Stimulated activated CD8-positive, alpha-beta memory T cell treated with anti-CD3 and anti-CD28 coated beads, Interleukin-4, amount 100 ng/mL, for 4 hours (primary cell): ENCODE measurements at regions not wholly inside any gene's neighbourhood (a gene's known extent, or its start where the extent isn't known, plus 50 kb on each side); places are given as distances from the start of the nearest gene placed in this dataset.

ENCODE experiments used
- DNase-seq, 2 donors: peaks; one replicate each; pipeline ENCODE4 v3.0.0-alpha.2; 2020; ENCODE audit warnings: low read depth in 2 of 2, low spot score in 1 of 2

DNA sequence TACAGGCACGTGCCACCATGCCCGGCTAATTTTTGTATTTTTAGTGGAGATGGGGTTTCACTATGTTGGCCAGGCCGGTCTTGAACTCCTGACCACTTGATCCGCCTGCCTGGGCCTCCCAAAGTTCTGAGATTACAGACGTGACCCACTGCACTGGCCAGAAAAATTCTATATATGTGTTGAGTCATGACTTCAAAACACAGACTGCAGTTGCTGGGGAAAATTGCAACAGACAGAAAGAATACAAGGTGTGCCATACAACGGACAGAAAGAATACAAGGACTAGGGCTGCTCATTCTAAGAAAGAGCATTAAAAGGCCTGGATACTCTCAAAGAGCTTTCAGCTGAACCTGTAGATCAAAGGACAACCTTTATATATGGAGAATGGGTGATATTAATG is 109.6 kb upstream of the ACSL4 start:
- DNase-seq, result no peak

DNA sequence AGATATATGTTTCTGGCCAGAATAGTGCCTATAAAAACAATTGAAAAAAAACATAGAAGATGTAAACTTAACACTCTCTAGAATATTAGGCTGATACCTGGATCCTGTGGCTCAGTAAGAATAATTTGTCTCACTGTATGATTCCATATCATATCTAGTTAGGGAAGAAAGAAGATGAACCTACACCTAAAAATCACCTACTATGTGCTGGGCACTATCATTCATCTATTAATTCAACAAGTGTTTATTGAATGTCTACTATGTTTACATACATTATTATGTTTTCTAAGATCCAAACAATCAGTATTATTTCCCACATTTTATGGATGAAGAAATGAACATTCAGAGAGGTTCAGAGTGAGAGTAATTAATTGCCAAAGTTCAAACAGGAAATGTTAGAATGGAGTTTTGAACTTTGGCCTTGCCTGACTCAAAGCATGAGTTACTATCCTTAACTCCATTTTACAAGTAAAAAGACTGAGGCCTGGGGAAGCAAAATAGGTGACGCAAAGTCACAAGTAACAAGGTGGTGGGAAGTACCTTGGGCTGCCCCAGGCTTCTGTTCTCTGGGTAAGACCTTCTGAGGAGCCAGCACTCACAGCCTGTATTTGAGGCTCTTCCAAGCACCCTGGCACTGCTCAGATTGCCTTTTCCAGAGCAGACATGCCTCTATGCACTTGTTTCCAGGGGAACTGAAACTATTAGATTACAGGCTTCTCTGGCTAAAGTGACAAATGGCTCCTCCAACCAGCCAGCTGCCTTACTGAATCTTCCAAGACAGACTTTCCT is 111.1 kb upstream of the ACSL4 start:
- DNase-seq, result no peak

DNA sequence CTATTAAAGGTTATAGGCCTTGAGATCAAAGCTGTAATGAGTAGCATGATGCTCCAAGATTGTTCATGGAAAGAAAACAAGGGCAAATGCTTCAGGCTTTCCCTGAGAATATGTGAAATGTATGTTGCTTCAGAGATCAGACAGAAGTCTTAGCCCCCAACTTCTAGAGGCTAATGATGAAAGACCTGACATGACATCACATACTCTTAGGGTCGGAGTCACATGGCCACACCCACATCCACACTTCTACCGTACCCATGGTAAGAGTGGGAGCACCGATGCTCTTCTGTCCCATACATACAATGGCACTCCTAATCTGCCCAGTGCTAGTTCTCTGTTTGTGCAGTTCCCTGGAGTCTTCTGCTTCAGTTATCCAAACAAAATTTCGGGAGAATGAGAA is 111.9 kb upstream of the ACSL4 start:
- no peak for DNase-seq

DNA sequence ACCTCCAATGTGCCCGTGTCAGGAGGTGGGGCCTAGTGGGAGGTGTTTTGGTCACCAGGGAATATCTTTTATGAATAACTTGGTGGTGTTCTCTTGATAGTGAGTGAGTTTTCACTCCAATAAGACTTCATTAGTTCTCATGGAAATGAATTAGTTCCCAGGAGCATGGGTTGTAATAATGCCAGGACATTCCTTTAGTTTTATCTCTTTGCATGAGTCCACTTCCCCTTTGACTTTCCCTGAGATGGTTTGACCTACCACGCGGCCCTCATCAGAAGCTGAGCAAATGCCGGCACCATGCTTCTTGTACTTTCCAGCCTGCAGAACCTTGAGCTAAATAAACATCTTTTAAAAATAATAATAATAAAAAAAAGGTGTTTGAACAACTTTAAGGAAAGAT is 112.9 kb upstream of the ACSL4 start:
- no peak for DNase-seq

DNA sequence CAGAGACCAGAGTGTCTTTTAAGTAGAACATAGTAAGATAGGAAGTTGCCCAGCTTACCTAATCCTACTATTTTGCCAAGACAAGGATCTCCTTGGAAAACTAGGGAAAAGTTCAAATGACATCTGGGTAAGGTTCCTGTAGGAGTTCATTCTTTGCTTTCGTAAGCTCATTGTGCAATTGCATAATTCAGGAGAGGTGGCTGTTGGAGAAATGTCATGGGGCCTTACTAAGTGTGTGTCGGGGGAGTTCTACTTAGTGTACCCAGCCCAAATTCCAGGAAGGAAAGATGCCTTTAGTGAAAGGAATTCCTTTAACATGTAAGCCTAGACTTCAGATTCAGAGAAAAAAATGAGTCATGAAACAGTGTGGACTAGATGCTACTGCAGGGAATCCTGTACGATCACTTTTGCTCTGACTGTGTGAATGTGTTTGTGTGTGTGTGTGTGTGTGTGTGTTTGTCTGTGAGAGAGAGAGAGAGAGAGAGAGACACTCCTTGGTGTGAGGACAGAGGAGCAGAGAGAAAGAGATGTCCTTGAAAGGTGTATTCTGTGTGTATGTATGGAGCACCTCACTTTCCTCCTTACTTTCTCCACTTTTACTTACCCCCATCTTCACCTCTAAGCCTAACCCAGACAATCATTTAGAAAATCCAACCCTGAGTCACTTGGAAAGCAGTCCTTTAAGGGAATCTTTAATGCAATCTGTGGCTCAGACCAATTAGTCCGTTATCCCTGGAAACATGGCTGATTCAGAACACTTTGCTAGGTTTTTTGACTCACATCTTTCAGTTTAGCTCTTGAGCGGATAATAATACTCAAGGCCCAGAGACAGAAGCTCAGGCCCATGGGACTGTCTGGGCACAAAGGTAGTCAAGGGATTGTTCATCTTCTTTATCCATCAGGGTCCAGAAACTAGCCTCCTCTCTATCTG is 114.5 kb upstream of the ACSL4 start:
- DNase-seq, result no peak

DNA sequence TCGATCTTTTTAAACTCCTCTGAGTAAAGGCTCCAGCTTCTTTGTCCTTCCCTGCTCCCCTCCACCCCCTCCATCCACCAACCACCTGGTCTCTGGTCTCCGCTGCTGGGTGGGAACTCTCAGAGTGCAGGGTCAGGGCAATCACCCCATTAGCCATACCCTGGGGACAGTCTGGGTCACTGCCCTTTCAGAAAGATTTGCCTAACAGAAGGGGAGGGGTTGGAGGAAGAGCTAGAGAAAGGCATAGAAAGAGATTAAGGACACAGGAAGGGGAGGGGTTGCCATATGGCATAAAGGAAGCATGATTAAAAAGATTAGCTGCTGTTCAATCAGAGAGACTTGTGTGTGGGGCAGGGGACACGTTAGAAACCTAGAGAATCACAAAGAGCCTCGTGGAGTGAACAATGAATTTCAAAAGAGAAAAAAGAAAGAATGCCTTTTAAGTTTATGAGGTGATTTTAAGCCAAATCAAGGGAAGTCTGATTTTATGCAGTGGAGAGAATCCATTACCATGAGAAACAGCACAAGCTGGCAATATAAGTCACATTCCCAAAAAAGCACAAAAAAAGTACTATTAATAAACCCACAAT is 115.5 kb upstream of the ACSL4 start:
- DNase-seq, result no peak

DNA sequence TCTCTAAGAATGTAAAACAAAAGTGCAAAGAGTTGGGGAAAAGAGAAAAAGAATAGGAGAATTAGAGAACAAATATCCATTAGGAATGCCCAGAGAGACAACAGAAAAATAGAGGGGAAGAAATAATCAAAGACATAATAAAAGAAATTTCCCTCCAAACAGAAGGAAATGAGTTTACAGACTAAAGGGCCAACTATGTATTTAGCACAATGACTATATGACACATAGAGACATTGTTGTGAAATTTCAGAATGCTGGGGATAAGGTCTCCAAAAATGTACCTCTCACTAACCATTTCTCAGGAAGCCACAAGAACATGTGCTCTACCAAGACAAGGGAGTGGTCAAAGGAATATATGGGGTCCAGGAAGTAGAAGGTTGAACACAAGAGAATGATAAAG is 121.0 kb upstream of the ACSL4 start:
- DNase-seq, result no peak

DNA sequence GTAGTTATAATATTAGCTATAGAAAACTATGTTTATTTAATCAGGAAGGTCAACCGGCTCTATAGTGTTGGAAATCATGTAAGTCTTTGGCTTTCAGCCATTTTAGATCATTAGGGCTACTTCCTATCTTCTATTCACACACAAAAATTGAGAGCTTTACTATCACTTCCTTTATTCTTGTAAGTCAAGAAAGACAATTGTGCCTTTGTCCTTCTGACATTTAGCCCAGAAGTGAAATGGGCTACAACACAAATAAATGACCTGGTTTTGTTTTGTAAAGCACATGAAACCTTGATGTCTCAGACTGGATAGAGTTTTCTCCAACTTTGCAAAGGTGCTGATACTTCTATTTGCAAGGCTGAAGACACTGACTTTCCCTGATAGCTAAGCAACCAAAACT is 122.4 kb upstream of the ACSL4 start:
- no peak for DNase-seq

DNA sequence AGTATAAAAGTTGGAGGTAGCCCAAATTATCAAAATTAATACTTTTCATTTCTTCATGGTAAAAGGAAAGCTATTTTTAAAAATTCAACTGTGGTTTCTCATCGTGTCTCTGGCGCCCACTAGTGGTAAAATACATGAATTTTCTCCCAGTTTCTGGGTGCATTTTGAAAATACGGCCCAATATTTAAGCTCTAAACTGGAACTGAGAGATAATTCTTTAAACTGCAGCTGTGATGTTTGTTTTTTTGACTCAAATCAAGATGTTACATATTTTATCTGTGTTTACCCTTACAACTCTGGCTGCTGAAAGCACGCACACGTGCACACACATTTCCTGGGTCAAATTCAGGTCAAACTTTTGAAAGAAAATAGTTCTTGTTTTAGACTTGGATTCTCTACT is 123.9 kb upstream of the ACSL4 start:
- no peak for DNase-seq

DNA sequence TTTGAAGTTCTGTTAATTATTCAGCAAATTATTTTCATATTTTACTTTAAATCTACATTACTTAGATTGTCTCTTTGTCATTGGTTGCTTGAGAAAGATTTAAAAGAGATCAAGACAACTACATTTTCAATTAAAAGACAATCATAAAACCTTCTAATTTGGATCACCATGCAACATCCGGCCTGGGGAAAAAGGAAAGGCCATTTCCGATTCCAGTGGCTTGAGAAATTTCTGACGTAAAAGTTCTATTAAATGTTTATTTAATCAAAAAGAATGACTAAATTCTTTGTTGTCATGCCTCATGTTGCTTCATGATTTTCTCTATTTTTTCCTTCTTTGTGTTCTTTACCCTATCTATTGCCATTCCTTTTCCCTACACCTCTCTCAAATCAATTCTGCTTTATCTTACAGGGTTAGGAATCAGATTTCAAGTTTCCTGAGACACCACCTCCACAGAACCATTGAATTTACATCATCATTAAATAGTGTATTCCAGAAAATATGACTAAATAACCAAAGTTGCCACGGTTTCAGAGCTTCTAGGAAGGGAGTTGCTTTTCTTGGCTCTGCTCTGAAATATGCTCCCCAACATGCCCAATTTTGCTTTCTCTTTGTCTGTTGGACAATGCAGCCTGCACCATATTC is 124.6 kb upstream of the ACSL4 start:
- no peak for DNase-seq

DNA sequence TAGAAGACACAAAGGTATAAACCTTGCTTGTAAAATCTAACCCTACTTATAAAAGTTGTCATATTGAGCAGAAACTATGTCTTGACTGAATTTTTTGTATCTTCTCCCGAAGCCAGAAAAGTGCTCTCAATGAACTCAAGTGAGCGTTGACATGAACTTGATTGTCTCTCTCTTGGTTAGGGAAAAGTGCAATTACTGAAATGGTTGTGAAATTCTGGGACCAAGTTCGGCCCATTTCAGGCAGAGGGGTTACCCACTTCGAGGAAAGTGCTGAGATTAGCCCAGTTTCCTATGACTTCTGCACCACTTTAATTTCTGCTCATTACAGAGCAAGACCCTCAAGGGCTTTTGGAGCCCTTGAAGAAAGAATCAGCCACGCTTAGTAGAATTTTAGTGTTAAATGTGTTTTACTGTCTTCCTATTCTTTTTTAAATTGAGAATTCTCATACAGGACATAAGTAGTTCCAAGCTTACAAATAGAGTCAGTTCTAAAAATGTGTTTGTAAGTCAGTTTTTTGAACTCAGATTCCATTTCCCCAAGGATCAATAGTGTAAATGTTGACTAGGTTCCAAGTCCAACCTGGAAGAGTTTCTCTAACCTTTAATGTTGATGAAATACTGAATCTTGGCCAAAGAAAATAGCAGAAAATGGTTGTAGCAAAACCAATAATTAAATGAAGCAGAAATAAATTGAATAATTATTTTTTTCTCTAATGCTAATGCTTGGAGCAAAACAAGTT is 125.7 kb upstream of the ACSL4 start:
- DNase-seq, result no peak

DNA sequence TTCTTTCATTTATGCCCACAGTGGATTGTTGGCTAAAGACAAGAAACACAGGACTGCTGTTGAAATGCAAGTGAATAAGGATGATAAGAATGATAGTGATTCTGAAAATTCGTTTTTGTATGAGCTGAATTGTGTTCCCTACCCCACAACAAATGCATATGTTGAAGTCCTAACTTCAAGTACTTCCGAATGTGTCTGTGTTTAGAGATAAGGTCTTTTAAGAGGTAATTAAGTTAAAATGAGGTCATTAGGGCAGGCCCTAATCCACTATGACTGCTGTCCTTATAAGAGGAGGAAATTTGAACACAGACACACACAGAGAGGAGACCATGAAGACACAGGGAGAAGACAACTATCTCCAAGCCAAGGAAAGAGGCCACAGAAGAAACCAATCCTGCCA is 126.6 kb upstream of the ACSL4 start:
- no peak for DNase-seq

DNA sequence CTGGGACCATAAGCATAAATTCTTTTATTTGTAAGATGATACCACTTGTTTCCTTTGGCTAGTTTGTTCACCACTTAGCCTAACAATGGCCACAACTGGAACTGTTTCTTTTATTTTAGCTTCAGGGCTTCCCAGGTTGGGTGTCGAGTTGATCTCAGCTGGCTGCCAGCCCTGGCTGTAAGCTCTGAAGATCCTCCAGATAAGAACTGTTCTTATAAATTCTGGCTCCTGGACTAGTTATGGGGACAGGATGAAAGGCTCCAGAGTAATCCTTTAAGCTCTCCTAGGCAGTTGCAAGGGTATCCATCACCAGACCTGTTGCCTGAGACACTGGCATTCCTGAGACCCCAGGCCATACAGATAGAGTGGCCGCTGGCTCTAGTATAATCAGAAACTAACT is 129.4 kb upstream of the ACSL4 start:
- no peak for DNase-seq

DNA sequence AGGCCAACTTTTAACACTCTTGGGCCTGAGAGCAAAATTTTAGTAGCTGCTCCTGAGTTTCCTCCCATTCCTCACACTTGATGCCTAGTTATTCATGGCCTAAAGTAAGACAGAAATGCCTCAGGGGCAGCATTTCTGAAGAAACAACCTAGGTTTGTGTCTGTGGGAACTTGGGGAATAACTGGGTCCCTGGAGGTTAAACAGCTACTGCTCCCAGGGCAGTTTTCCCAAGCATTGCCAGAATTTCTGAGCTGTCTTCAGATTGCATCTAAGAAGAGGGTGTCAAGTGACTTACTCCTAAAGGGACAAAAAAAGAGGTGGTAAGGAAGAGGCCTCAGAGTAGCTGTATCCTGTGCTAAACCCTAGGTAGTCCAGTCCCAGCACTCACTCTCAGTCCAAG is 130.8 kb upstream of the ACSL4 start:
- DNase-seq, result no peak

DNA sequence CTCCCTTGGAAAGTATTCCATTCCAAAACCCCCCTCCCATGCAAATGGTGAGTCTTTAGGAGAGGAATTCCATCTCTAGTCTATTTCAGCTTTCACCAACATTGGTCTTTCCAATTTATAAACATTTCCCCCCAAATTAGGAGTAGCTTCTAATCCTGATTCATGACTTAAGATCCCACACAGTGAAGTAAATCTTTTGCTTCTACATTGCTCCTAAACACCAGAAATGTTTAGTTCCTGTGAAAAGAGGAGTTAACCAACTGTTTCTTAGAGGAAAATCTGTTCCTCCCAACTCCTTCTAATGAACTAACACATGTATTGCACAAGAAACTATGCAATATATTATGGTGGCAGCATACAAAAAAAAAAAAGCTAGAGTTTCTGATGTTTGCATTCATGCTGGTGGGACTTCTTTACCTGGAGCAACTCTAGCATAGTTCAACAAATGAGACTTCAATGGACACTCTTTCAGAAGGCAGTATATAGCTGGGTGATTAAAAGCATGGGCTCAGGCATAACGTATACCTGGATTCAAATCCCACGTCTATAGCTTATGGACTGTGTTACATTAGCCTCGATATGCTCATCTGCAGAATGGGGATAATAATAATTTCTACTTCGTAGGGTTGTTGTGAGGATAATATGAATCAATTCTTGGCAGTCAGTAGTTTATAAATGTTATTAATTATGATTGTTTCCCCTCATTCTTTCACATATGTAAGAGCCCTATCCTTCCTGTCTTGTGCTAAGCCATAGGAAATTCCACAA is 131.6 kb upstream of the TMEM164 start:
- DNase-seq, result no peak

DNA sequence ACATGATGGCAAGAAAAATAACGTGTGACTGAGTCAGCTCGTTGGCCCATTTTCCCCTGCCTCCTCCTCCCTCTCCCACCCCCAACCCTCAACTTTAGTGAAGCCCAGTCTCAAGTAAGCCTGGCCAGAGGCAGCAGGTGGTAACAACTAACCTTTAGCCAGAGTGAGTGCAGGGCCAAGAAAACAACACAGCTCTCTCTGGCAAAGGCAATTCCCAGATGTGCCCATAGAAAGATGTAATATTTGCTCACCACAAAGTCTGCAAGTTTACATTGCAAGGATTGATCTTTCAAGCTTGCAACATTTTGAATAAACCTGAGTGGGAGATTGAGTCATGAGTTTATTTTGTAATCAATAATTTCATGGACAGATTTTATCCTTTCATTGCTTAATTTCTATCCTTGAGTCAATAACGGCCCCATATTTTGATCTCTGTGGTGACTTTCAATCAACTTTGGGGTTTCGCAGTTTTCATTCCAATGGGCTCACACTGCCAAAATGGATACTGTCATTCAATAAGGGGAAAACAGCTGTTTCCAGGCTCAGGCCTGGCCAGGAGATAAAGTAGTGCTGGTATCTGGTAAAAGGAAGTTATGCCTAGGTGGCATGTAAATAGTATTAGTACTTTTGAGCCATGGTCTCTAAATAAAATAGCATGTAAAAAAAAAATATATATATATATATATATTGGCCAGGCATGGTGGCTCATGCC is 130.7 kb upstream of the TMEM164 start:
- no peak for DNase-seq

DNA sequence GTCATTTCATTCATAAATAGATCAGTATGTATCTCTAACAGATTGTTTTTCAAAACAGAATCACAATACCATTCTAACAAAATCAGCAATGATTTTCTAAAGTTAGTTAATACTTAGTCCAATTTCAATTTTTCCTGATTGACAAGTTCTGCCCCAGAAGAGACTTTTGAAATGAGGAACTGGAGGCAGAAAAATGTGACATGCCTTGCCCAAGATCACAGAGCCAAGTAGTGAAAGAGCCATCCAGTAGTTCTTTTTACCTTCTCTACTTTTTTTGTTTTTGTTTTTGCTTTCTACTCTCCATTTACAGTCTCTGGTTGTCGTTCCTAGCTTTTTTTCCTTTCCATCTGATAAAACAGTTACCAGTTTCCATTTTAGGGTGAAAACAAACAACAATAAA is 129.3 kb upstream of the TMEM164 start:
- DNase-seq, result no peak

DNA sequence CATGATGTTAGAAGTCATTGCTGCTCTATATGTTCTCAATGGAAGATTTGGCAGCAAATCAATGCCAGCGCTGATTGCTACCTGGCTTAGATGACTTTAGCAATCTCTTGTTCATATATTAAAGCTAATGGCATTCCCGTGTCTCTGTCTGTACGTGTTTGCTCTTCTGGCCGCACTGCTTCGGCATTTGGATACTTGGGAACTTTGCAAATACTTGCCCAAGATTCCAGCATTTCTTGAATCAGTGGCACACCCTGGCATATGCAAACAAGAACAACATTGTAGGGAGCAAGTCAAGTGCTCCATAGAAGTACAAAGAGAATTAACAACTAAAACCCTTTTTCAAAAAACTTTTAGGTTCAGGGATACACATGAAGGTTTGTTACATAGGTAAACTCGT is 128.9 kb upstream of the TMEM164 start:
- no peak for DNase-seq

DNA sequence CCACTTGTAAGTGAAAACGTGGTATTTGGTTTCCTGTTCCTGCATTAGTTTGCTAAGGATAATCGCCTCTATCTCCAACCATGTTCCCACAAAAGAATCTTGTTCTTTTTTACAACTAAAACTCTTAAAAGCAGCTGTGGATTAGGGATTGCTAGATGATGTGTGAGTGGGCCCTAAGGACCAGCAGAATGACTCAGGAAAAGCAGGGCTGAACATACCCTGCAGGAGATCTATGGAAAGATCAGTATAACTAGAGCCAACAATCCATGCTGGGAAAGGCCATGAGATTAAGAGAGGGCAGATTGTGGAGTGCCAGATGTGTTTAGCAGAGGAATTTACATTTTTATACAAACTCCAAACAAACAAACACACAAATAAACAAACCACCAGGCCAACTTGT is 128.4 kb upstream of the TMEM164 start:
- DNase-seq, result no peak

DNA sequence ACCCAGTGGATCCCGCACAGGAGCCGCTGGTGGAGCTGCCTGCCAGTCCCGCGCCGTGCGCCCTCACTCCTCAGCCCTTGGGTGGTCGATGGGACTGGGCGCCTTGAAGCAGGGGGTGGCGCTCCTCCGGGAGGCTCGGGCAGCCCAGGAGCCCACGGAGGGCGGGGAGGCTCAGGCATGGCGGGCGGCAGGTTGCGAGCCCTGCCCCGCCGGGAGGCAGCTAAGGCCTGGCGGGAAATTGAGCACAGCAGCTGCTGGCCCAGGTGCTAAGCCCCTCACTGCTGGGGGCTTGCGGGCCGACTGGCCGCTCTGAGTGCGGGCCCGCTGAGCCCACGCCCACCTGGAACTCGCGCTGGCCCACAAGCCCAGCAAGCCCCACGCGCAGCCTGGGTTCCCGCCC is 127.1 kb upstream of the TMEM164 start:
- no peak for DNase-seq
